K562 (cell line): ENCODE measurements at regions not wholly inside any gene's neighbourhood (a gene's known extent, or its start where the extent isn't known, plus 50 kb on each side); places are given as distances from the start of the nearest gene placed in this dataset.

Source experiments
- CHD2 ChIP-seq: IDR thresholded peaks from 2 replicates; pipeline ENCODE4 v1.6.1; 2011; ENCODE audit warnings: low read depth, low read length
- EZH2 ChIP-seq: IDR thresholded peaks from 2 replicates; pipeline ENCODE4 v1.6.1; 2012; ENCODE audit warnings: low read depth, mild to moderate bottlenecking, inconsistent platforms, low read length, borderline replicate concordance
- MYNN ChIP-seq, 2 experiments: sonication (generic); formaldehyde crosslinking in 1 of 2; IDR thresholded peaks; 2 replicates each; pipeline versions ENCODE4 v1.5.0 to v1.6.1; 2016 to 2020; ENCODE audit warnings: antibody characterized with exemption in 1 of 2, missing genetic modification reagents in 1 of 2
- NBN ChIP-seq: fragments of 450-650 bp; IDR thresholded peaks from 2 replicates; pipeline ENCODE4 v1.6.1; 2016; ENCODE audit warnings: low read depth, mild to moderate bottlenecking
- POLR2AphosphoS5 ChIP-seq: IDR thresholded peaks from 2 replicates; pipeline ENCODE4 v1.6.1; 2011; ENCODE audit warnings: mild to moderate bottlenecking, low read depth, low read length, moderate library complexity; ENCODE audit not compliant: control insufficient read depth, insufficient read depth
- RNF2 ChIP-seq: sonication (generic); IDR thresholded peaks from 2 replicates; pipeline ENCODE4 v1.6.1; 2016
- TSC22D4 ChIP-seq: fragments of 450-650 bp; IDR thresholded peaks from 2 replicates; pipeline ENCODE4 v1.6.1; 2016; ENCODE audit warnings: missing genetic modification characterization, missing biosample characterization, control low read depth
- TF ChIP-seq, protein P1 (sequence below): sonication (generic); formaldehyde crosslinking; IDR thresholded peaks from 2 replicates; pipeline ENCODE4 v1.5.0; 2020; ENCODE audit warnings: missing genetic modification reagents
- TF ChIP-seq, protein P2 (sequence below): sonication (generic); formaldehyde crosslinking; IDR thresholded peaks from 2 replicates; pipeline ENCODE4 v1.8.0; 2023; ENCODE audit warnings: mild to moderate bottlenecking, missing genetic modification reagents
- TF ChIP-seq, protein P3 (sequence below), 3 experiments: IDR thresholded peaks in 2 of 3; conservative IDR thresholded peaks in 1 of 3; 2 replicates each; pipeline ENCODE4 v1.5.1; 2011 to 2012; ENCODE audit warnings: low read length in 3 of 3, mild to moderate bottlenecking in 3 of 3, control low read depth in 2 of 3, improper control_type of control experiment in 1 of 3, inconsistent platforms in 1 of 3, low read depth in 1 of 3, mixed read lengths in 1 of 3, moderate library complexity in 1 of 3; ENCODE audit not compliant: insufficient read depth in 2 of 3

DNA sequence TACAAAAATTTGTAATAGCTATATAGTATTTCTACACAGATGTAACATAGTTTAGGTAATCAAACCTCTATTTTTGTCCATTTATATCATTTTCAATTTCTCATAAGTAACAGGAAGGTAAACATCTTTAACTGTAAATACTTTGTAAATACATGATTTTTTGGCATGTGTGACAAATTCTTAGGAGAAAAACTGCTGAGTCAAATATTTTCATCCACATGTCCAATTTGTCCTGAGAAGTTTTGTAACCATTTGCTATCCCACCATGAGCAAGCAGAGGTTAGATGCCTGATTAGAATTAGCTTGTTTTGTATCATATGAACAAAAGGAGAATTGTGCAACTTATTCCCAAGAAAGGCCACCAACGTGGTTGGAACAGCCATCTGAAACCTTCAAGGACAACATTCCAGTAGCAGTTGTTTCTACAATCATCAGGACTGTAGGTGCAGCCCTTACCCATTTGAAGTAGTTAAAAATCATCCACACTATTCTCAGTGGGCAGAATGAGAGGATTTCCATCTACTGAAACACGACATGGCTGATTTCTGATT lies 139.6 kb upstream of the MPPED2 start:
- no peak for TF ChIP-seq MYNN (IDR thresholded peaks at IDR 0.05)
- no peak for TF ChIP-seq MYNN (CRISPR knock-in tag; IDR thresholded peaks at IDR 0.05)
- TF ChIP-seq, protein P1, sequence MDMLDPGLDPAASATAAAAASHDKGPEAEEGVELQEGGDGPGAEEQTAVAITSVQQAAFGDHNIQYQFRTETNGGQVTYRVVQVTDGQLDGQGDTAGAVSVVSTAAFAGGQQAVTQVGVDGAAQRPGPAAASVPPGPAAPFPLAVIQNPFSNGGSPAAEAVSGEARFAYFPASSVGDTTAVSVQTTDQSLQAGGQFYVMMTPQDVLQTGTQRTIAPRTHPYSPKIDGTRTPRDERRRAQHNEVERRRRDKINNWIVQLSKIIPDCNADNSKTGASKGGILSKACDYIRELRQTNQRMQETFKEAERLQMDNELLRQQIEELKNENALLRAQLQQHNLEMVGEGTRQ = no peak
- no peak for TF ChIP-seq NBN
- TF ChIP-seq, protein P2, sequence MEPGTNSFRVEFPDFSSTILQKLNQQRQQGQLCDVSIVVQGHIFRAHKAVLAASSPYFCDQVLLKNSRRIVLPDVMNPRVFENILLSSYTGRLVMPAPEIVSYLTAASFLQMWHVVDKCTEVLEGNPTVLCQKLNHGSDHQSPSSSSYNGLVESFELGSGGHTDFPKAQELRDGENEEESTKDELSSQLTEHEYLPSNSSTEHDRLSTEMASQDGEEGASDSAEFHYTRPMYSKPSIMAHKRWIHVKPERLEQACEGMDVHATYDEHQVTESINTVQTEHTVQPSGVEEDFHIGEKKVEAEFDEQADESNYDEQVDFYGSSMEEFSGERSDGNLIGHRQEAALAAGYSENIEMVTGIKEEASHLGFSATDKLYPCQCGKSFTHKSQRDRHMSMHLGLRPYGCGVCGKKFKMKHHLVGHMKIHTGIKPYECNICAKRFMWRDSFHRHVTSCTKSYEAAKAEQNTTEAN (CRISPR knock-in tag) = no peak
- TF ChIP-seq, protein P3, sequence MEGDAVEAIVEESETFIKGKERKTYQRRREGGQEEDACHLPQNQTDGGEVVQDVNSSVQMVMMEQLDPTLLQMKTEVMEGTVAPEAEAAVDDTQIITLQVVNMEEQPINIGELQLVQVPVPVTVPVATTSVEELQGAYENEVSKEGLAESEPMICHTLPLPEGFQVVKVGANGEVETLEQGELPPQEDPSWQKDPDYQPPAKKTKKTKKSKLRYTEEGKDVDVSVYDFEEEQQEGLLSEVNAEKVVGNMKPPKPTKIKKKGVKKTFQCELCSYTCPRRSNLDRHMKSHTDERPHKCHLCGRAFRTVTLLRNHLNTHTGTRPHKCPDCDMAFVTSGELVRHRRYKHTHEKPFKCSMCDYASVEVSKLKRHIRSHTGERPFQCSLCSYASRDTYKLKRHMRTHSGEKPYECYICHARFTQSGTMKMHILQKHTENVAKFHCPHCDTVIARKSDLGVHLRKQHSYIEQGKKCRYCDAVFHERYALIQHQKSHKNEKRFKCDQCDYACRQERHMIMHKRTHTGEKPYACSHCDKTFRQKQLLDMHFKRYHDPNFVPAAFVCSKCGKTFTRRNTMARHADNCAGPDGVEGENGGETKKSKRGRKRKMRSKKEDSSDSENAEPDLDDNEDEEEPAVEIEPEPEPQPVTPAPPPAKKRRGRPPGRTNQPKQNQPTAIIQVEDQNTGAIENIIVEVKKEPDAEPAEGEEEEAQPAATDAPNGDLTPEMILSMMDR (IDR thresholded peaks at IDR 0.05 in 2 of 3, conservative IDR thresholded peaks at IDR 0.05 in 1 of 3; ENCODE audit: insufficient read depth in 2 of 3, low read depth in 1 of 3, low read length in 3 of 3) = no peak
- no peak for TF ChIP-seq EZH2
- no peak for TF ChIP-seq POLR2AphosphoS5
- TF ChIP-seq CHD2 = no peak
- no peak for TF ChIP-seq TSC22D4 (tag)
- no peak for TF ChIP-seq RNF2
